ENCODE measurements at regions not wholly inside any gene's neighbourhood (a gene's known extent, or its start where the extent isn't known, plus 50 kb on each side); places are given as distances from the start of the nearest gene placed in this dataset.
A peak's percentile ranks its signal among the peaks of the same experiment; 100 is the strongest.

GRCh38 chr9:121550041-121550440 lies 50.4 kb upstream of the GGTA1 start:
- DNase-seq = no peak

GRCh38 chr9:121550569-121551512 lies 51.2 kb upstream of the GGTA1 start:
- peak; percentile 30 to 64 (median 41) for DNase-seq

- no peak for DNase-seq
Measured at GRCh38 chr9:121551985-121552753, 52.5 kb upstream of the GGTA1 start.

GRCh38 chr9:121556082-121556481 lies 56.4 kb upstream of the GGTA1 start:
- no peak for DNase-seq

GRCh38 chr9:121556580-121556979 lies 56.9 kb upstream of the GGTA1 start:
- DNase-seq = no peak

- DNase-seq = peak in 1 of 5 experiments; percentile 51
Measured at GRCh38 chr9:121557581-121558447, 58.2 kb upstream of the GGTA1 start.

GRCh38 chr9:121558473-121558872 lies 58.8 kb upstream of the GGTA1 start:
- DNase-seq = no peak

GRCh38 chr9:121559183-121559582 lies 59.5 kb upstream of the GGTA1 start:
- DNase-seq = peak in 1 of 5 experiments; percentile 7

GRCh38 chr9:121560921-121561320 lies 61.3 kb upstream of the GGTA1 start:
- DNase-seq = no peak

- no peak for DNase-seq
Measured at GRCh38 chr9:121561385-121562222, 62.0 kb upstream of the GGTA1 start.

- DNase-seq = no peak
Measured at GRCh38 chr9:121562301-121562700, 62.7 kb upstream of the GGTA1 start.

GRCh38 chr9:121563425-121563824 lies 63.8 kb upstream of the GGTA1 start:
- no peak for DNase-seq

GRCh38 chr9:121563881-121564460 lies 64.3 kb upstream of the GGTA1 start:
- no peak for DNase-seq

GRCh38 chr9:121564504-121565260 lies 65.0 kb upstream of the GGTA1 start:
- no peak for DNase-seq

- no peak for DNase-seq
Measured at GRCh38 chr9:121566481-121567465, 67.1 kb upstream of the GGTA1 start.

GRCh38 chr9:121567500-121568342 lies 68.1 kb upstream of the GGTA1 start:
- DNase-seq = no peak

GRCh38 chr9:121568343-121569265 lies 69.0 kb upstream of the GGTA1 start:
- no peak for DNase-seq
